ENCODE measurements at regions not wholly inside any gene's neighbourhood (a gene's known extent, or its start where the extent isn't known, plus 50 kb on each side); places are given as distances from the start of the nearest gene placed in this dataset.

DNA sequence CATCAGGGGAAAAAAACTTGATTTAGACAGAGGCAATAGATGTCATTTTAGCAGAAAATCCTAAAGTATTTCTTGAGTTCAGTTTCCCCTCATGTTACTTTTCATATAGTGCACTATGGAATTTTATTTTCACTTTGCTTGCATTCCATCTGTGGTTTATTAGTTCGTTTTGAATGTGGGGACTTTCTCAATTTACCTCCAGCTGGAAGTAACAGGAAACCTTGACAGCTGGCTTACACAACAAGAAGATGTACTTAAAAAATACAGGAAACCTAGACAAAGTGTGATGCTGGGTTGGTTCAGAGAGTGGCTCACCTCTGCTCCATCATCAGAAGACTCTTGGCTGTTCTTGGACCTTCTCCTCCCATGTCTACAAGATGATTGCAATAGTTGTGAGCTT, 567.0 kb downstream of the CETN3 start:
- TF ChIP-seq POLR2A (IDR thresholded peaks at IDR 0.05; ENCODE audit: low read depth, low read length) (no peak), POLR2AphosphoS5 (IDR thresholded peaks at IDR 0.05; ENCODE audit: low read depth, low read length) (no peak), TAF1 (IDR thresholded peaks at IDR 0.05; ENCODE audit: borderline replicate concordance, low read depth, low read length) (no peak)

All from GM12892 (cell line).